ENCODE measurements at regions not wholly inside any gene's neighbourhood (a gene's known extent, or its start where the extent isn't known, plus 50 kb on each side); places are given as distances from the start of the nearest gene placed in this dataset.

DNA sequence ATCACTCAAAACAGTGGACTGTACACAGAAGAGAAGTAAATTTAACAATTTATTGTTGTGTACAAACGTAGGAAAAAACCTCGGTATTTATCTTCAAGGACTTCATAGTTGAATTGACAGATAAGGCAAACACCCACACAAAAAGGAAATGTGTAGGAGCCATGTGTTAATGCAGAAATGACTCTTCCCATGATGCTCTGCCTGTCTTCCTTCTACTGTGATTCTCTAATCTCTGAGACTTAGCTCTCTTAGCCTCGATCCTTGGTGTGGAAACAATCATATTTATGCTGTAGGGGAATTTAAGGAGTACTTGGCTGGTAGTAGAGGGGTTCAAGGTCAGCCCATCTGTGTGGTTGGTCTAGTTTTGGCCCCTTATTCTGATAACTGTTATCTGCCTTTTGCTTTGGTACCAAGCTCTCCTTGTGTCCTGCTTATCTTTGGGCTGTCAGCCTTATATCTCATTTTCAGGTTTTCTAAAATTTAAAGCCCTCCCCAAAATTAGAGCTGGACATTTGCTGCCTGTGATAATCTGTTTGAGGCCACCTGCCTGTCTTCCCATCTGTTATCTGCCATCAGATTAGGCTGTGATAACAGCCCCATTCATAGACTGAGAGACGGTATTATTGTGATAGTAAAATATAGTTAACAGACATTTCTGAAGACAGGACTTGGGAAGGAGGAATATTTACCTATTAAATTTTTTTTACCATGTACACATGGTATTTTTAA, 81.7 kb downstream of the GPR85 start:
- no peak for TF ChIP-seq POLR2A (IDR thresholded peaks at IDR 0.05)
- TF ChIP-seq, protein P1, sequence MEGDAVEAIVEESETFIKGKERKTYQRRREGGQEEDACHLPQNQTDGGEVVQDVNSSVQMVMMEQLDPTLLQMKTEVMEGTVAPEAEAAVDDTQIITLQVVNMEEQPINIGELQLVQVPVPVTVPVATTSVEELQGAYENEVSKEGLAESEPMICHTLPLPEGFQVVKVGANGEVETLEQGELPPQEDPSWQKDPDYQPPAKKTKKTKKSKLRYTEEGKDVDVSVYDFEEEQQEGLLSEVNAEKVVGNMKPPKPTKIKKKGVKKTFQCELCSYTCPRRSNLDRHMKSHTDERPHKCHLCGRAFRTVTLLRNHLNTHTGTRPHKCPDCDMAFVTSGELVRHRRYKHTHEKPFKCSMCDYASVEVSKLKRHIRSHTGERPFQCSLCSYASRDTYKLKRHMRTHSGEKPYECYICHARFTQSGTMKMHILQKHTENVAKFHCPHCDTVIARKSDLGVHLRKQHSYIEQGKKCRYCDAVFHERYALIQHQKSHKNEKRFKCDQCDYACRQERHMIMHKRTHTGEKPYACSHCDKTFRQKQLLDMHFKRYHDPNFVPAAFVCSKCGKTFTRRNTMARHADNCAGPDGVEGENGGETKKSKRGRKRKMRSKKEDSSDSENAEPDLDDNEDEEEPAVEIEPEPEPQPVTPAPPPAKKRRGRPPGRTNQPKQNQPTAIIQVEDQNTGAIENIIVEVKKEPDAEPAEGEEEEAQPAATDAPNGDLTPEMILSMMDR (IDR thresholded peaks at IDR 0.05) = no peak

All from esophagus squamous epithelium (tissue), 4 donors.